Vagina (tissue), 2 donors: ENCODE measurements at regions not wholly inside any gene's neighbourhood (a gene's known extent, or its start where the extent isn't known, plus 50 kb on each side); places are given as distances from the start of the nearest gene placed in this dataset.

ENCODE experiments used
- POLR2A ChIP-seq, 2 donors: fragments of 450-650 bp; IDR thresholded peaks; one replicate each; pipeline ENCODE4 v1.6.1; 2017; ENCODE audit warnings: antibody characterized with exemption in 2 of 2, mild to moderate bottlenecking in 2 of 2, moderate library complexity in 2 of 2
- POLR2AphosphoS5 ChIP-seq, 2 donors: sonication (generic); formaldehyde crosslinking; IDR thresholded peaks; one replicate each; pipeline ENCODE4 v1.9.0; 2017; ENCODE audit warnings: antibody characterized with exemption in 2 of 2, mild to moderate bottlenecking in 2 of 2, low read depth in 1 of 2; ENCODE audit not compliant: insufficient read depth in 1 of 2
- TF ChIP-seq, protein P1 (sequence below), 3 experiments: fragments of 450-650 bp in 2 of 3; fragments of 200-600 bp in 1 of 3; sonication (generic) in 1 of 3; IDR thresholded peaks; one replicate each; pipeline ENCODE4 v1.5.1; 2017 to 2019; ENCODE audit warnings: antibody characterized with exemption in 3 of 3, mild to moderate bottlenecking in 2 of 3, moderate library complexity in 2 of 3

DNA sequence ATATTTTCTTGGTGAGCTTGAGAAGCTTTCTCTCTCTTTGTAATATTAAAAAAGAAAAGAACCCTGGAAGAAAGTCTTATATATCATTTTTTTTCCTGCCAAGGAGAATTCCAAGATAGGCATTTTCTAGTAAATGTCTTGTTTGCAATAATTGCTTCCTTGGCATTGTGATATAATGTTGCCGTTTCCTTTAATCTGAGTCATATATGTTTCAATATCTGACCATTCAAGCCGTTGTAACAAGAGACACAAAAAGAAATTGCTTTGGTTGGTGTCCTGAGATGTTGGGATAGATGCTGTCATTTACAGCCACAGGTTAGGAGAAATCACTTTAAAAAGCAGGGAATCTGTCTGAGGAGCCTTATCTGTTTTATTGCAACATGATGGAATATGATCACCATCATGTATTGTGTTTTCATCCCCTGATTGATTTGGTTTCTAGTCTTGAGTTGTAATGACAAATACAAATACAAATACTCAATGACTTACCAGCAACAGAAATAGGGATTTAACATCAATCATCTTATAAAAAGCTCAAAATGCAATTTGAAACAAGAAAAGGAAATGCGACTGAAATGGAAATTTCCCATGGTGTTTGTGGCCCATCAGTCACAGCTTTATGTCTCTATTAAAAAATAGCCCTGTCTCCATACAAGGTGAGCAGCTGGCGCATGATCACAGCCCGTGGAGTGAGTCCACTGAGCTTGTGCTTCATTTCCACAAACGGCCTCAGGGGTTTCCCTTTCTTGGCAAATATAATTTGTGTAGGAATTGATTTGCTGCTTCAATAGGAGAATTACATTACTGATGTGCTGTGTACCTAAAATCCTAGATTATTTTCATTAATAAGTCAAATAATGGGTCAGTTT lies 250.1 kb upstream of the TRPC7 start:
- TF ChIP-seq, protein P1, sequence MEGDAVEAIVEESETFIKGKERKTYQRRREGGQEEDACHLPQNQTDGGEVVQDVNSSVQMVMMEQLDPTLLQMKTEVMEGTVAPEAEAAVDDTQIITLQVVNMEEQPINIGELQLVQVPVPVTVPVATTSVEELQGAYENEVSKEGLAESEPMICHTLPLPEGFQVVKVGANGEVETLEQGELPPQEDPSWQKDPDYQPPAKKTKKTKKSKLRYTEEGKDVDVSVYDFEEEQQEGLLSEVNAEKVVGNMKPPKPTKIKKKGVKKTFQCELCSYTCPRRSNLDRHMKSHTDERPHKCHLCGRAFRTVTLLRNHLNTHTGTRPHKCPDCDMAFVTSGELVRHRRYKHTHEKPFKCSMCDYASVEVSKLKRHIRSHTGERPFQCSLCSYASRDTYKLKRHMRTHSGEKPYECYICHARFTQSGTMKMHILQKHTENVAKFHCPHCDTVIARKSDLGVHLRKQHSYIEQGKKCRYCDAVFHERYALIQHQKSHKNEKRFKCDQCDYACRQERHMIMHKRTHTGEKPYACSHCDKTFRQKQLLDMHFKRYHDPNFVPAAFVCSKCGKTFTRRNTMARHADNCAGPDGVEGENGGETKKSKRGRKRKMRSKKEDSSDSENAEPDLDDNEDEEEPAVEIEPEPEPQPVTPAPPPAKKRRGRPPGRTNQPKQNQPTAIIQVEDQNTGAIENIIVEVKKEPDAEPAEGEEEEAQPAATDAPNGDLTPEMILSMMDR (IDR thresholded peaks at IDR 0.05) = no peak
- TF ChIP-seq POLR2A (IDR thresholded peaks at IDR 0.05) = no peak
- TF ChIP-seq POLR2AphosphoS5 (IDR thresholded peaks at IDR 0.05; ENCODE audit: insufficient read depth in 1 of 2, low read depth in 1 of 2) = no peak
